ENCODE measurements at regions not wholly inside any gene's neighbourhood (a gene's known extent, or its start where the extent isn't known, plus 50 kb on each side); places are given as distances from the start of the nearest gene placed in this dataset.
"Not testable (repeated sequence)": the region's sequence is repeated elsewhere in the genome, so short reads cannot be mapped to it uniquely, and the experiment has no call there.

- TF ChIP-seq CTCF (IDR thresholded peaks at IDR 0.05; ENCODE audit: insufficient read depth, low read depth, low read length): no peak
- Histone ChIP-seq H3K27me3 (ENCODE audit: control insufficient read depth, insufficient read depth, low read length) (peaks cover 3% of the 10 kb centered on the region; the same call in 1 of the 2 replicates), H3K4me3 (ENCODE audit: low read depth, low read length) (no peak overlapping the region), H3K36me3 (ENCODE audit: control insufficient read depth, insufficient read depth, low read length) (no peaks in the 10 kb centered on the region)
- DNase-seq (ENCODE audit: low read depth): no peak
- CTCF ChIA-PET: no interaction called here
- POLR2A ChIA-PET: no interaction called here
These were observed 124.6 kb upstream of the TAF11L2 start for GRCh38 chr5:17373406-17373805.

- POLR2A ChIA-PET: no interaction called here
- CTCF ChIA-PET: no interaction called here
- no peak for TF ChIP-seq CTCF (IDR thresholded peaks at IDR 0.05; ENCODE audit: insufficient read depth, low read depth, low read length)
- peaks cover 3% of the 10 kb centered on the region; the same call in 1 of the 2 replicates for H3K27me3 ChIP-seq (ENCODE audit: control insufficient read depth, insufficient read depth, low read length)
- DNase-seq (ENCODE audit: low read depth): no peak
- H3K36me3 ChIP-seq (ENCODE audit: control insufficient read depth, insufficient read depth, low read length): no peaks in the 10 kb centered on the region
- no peak overlapping the region for H3K4me3 ChIP-seq (ENCODE audit: low read depth, low read length)
These were observed 124.0 kb upstream of the TAF11L2 start for GRCh38 chr5:17373814-17374556.

- no peaks in the 10 kb centered on the region for H3K36me3 ChIP-seq (ENCODE audit: control insufficient read depth, insufficient read depth, low read length)
- TF ChIP-seq CTCF (IDR thresholded peaks at IDR 0.05; ENCODE audit: insufficient read depth, low read depth, low read length): no peak
- ChIA-PET CTCF (no interaction called here), POLR2A (no interaction called here)
- H3K27me3 ChIP-seq (ENCODE audit: control insufficient read depth, insufficient read depth, low read length): peaks cover 3% of the 10 kb centered on the region; the same call in 1 of the 2 replicates
- no peak for DNase-seq (ENCODE audit: low read depth)
- no peak overlapping the region for H3K4me3 ChIP-seq (ENCODE audit: low read depth, low read length)
These were observed 122.9 kb upstream of the TAF11L2 start for GRCh38 chr5:17374973-17375742.

- H3K36me3 ChIP-seq (ENCODE audit: control insufficient read depth, insufficient read depth, low read length); DNase-seq (ENCODE audit: low read depth); POLR2A ChIA-PET; CTCF ChIA-PET; H3K27me3 ChIP-seq (ENCODE audit: control insufficient read depth, insufficient read depth, low read length); H3K4me3 ChIP-seq (ENCODE audit: low read depth, low read length): not testable (repeated sequence)
These were observed 122.1 kb upstream of the TAF11L2 start for GRCh38 chr5:17375886-17376285.

GRCh38 chr5:17378346-17378997 is 119.6 kb upstream of the TAF11L2 start:
- CTCF ChIA-PET: interaction anchor here (0.9 to 1.8 kb wide), 4 partner anchors 10 to 188 kb away, joined by 3 to 6 read pairs (median 4); no protein-coding TSS in a partner anchor
- TF ChIP-seq CTCF (IDR thresholded peaks at IDR 0.05; ENCODE audit: insufficient read depth, low read depth, low read length): no peak
- DNase-seq (ENCODE audit: low read depth): peak; percentile 52
- H3K36me3 ChIP-seq (ENCODE audit: control insufficient read depth, insufficient read depth, low read length): no peaks in the 10 kb centered on the region
- peaks cover 4% of the 10 kb centered on the region; the same call in 1 of the 2 replicates for H3K27me3 ChIP-seq (ENCODE audit: control insufficient read depth, insufficient read depth, low read length)
- POLR2A ChIA-PET: interaction anchor here (0.5 kb wide), 1 partner anchor 9 kb away, joined by 5 read pairs; no protein-coding TSS in a partner anchor
- no peak overlapping the region for H3K4me3 ChIP-seq (ENCODE audit: low read depth, low read length)

Measured in BJ (cell line).